Karpas-422 (cell line): ENCODE measurements at regions not wholly inside any gene's neighbourhood (a gene's known extent, or its start where the extent isn't known, plus 50 kb on each side); places are given as distances from the start of the nearest gene placed in this dataset.
"Not testable (repeated sequence)": the region's sequence is repeated elsewhere in the genome, so short reads cannot be mapped to it uniquely, and the experiment has no call there.

Source experiments
- DNase-seq: peaks from one replicate; pipeline ENCODE4 v3.0.0-alpha.2; 2015
- H2AFZ ChIP-seq: fragments of 200-600 bp; sonication (generic); 2 replicates; pipeline ENCODE4 v1.6.1; 2014; ENCODE audit warnings: antibody characterized with exemption, low read length, mixed read lengths
- H3K27ac ChIP-seq: fragments of 200-600 bp; sonication (generic); 2 replicates; pipeline ENCODE4 v1.5.1; 2014; ENCODE audit warnings: mild to moderate bottlenecking, low read length, moderate library complexity
- H3K27me3 ChIP-seq: fragments of 200-600 bp; sonication (generic); 2 replicates; pipeline ENCODE4 v1.6.1; 2014; ENCODE audit warnings: low read length, mixed read lengths
- H3K36me3 ChIP-seq: fragments of 200-600 bp; sonication (generic); 2 replicates; pipeline ENCODE4 v1.6.1; 2014; ENCODE audit warnings: low read length, mixed read lengths; ENCODE audit not compliant: insufficient read depth
- H3K4me1 ChIP-seq: fragments of 200-600 bp; sonication (generic); 2 replicates; pipeline ENCODE4 v1.6.1; 2014; ENCODE audit warnings: mild to moderate bottlenecking, low read length, mixed read lengths
- H3K4me2 ChIP-seq: fragments of 200-600 bp; sonication (generic); 2 replicates; pipeline ENCODE4 v1.6.1; 2014; ENCODE audit warnings: low read length, low read depth, mild to moderate bottlenecking; ENCODE audit not compliant: poor library complexity, severe bottlenecking
- H3K4me3 ChIP-seq: fragments of 200-600 bp; sonication (generic); 2 replicates; pipeline ENCODE4 v1.5.1; 2014; ENCODE audit warnings: mild to moderate bottlenecking, antibody characterized with exemption, low read length, mixed read lengths
- H3K79me2 ChIP-seq: fragments of 200-600 bp; sonication (generic); 2 replicates; pipeline ENCODE4 v1.6.1; 2014; ENCODE audit warnings: mild to moderate bottlenecking, low read length, mixed read lengths
- H3K9ac ChIP-seq: fragments of 200-600 bp; sonication (generic); 2 replicates; pipeline ENCODE4 v1.6.0; 2014; ENCODE audit warnings: low read length
- H3K9me2 ChIP-seq: fragments of 200-600 bp; sonication (generic), shearing (Covaris generic); replicated peaks from 2 replicates; pipeline ENCODE4 v1.6.0; 2014; ENCODE audit warnings: mild to moderate bottlenecking, low read length, moderate library complexity; ENCODE audit not compliant: insufficient read depth
- H3K9me3 ChIP-seq: fragments of 300-700, 200-600 bp; sonication (generic); 2 replicates; pipeline ENCODE4 v1.6.1; 2014; ENCODE audit warnings: low read length, mixed read lengths
- H4K20me1 ChIP-seq: fragments of 200-600 bp; sonication (generic); 2 replicates; pipeline ENCODE4 v1.6.1; 2014; ENCODE audit warnings: mild to moderate bottlenecking, antibody characterized with exemption, low read length, low read depth; ENCODE audit not compliant: insufficient read depth

GRCh38 chr7:81070956-81071355 lies 152.1 kb upstream of the SEMA3C start:
- no peaks in the 10 kb centered on the region for H4K20me1 ChIP-seq
- H3K9me3 ChIP-seq: peaks cover 13% of the 10 kb centered on the region
- H3K79me2 ChIP-seq: no peaks in the 10 kb centered on the region
- H2AFZ ChIP-seq: no peak overlapping the region
- H3K4me3 ChIP-seq: no peak overlapping the region
- H3K9ac ChIP-seq: no peak overlapping the region
- H3K9me2 ChIP-seq: no peaks in the 10 kb centered on the region
- no peak overlapping the region for H3K27ac ChIP-seq
- no peaks in the 10 kb centered on the region for H3K27me3 ChIP-seq
- H3K4me2 ChIP-seq: no peak overlapping the region
- no peaks in the 10 kb centered on the region for H3K4me1 ChIP-seq
- no peaks in the 10 kb centered on the region for H3K36me3 ChIP-seq
- DNase-seq: no peak

- Histone ChIP-seq H3K9me2 (no peaks in the 10 kb centered on the region), H3K36me3 (no peaks in the 10 kb centered on the region), H4K20me1 (no peaks in the 10 kb centered on the region), H3K27ac (no peak overlapping the region), H3K79me2 (no peaks in the 10 kb centered on the region), H3K27me3 (no peaks in the 10 kb centered on the region), H3K4me2 (no peak overlapping the region), H3K4me3 (no peak overlapping the region), H3K9ac (no peak overlapping the region), H2AFZ (no peak overlapping the region), H3K9me3 (peaks cover 6% of the 10 kb centered on the region), H3K4me1 (no peaks in the 10 kb centered on the region)
- DNase-seq: no peak
Measured at GRCh38 chr7:81066797-81067196, 147.9 kb upstream of the SEMA3C start.

- H3K4me2 ChIP-seq: no peak overlapping the region
- no peaks in the 10 kb centered on the region for H3K79me2 ChIP-seq
- H3K9ac ChIP-seq: no peak overlapping the region
- no peak for DNase-seq
- H2AFZ ChIP-seq: no peak overlapping the region
- no peak overlapping the region for H3K27ac ChIP-seq
- H4K20me1 ChIP-seq: no peaks in the 10 kb centered on the region
- no peaks in the 10 kb centered on the region for H3K36me3 ChIP-seq
- peaks cover 6% of the 10 kb centered on the region for H3K9me3 ChIP-seq
- H3K27me3 ChIP-seq: no peaks in the 10 kb centered on the region
- H3K4me1 ChIP-seq: no peaks in the 10 kb centered on the region
- H3K4me3 ChIP-seq: no peak overlapping the region
- no peaks in the 10 kb centered on the region for H3K9me2 ChIP-seq
Measured at GRCh38 chr7:81064426-81064825, 145.6 kb upstream of the SEMA3C start.

- Histone ChIP-seq H3K4me3 (no peak overlapping the region), H3K4me1 (no peaks in the 10 kb centered on the region), H3K9me3 (no peaks in the 10 kb centered on the region; the same call in none of the 2 replicates), H3K9me2 (no peaks in the 10 kb centered on the region), H3K9ac (no peak overlapping the region), H3K4me2 (no peak overlapping the region), H4K20me1 (no peaks in the 10 kb centered on the region), H3K36me3 (no peaks in the 10 kb centered on the region), H3K27me3 (no peaks in the 10 kb centered on the region), H2AFZ (no peak overlapping the region), H3K79me2 (no peaks in the 10 kb centered on the region), H3K27ac (no peak overlapping the region)
- DNase-seq: no peak
Measured at GRCh38 chr7:81062755-81063154, 143.9 kb upstream of the SEMA3C start.

- not testable (repeated sequence) for DNase-seq, H3K4me2 ChIP-seq, H2AFZ ChIP-seq, H3K27me3 ChIP-seq, H3K27ac ChIP-seq, H3K79me2 ChIP-seq, H3K9ac ChIP-seq, H3K4me1 ChIP-seq, H3K4me3 ChIP-seq, H3K36me3 ChIP-seq, H4K20me1 ChIP-seq, H3K9me2 ChIP-seq
- H3K9me3 ChIP-seq: peaks cover 13% of the 10 kb centered on the region
Measured at GRCh38 chr7:81057469-81057868, 138.6 kb upstream of the SEMA3C start.

- Histone ChIP-seq H3K9me3 (peaks cover 30% of the 10 kb centered on the region), H3K27me3 (no peaks in the 10 kb centered on the region), H3K36me3 (no peaks in the 10 kb centered on the region), H3K4me1 (no peaks in the 10 kb centered on the region), H3K9ac (no peak overlapping the region), H3K4me3 (no peak overlapping the region), H2AFZ (no peak overlapping the region), H3K9me2 (no peaks in the 10 kb centered on the region), H3K27ac (no peak overlapping the region), H3K4me2 (no peak overlapping the region), H3K79me2 (no peaks in the 10 kb centered on the region), H4K20me1 (no peaks in the 10 kb centered on the region)
- no peak for DNase-seq
Measured at GRCh38 chr7:81053623-81054022, 134.8 kb upstream of the SEMA3C start.

- Histone ChIP-seq H3K36me3 (no peaks in the 10 kb centered on the region), H3K9me3 (peaks cover 30% of the 10 kb centered on the region), H3K4me1 (no peaks in the 10 kb centered on the region), H3K79me2 (no peaks in the 10 kb centered on the region), H3K9ac (no peak overlapping the region), H4K20me1 (no peaks in the 10 kb centered on the region), H3K4me2 (no peak overlapping the region), H3K27me3 (no peaks in the 10 kb centered on the region), H3K27ac (no peak overlapping the region), H3K9me2 (no peaks in the 10 kb centered on the region), H3K4me3 (no peak overlapping the region), H2AFZ (no peak overlapping the region)
- no peak for DNase-seq
Measured at GRCh38 chr7:81051811-81052413, 133.1 kb upstream of the SEMA3C start.

- Histone ChIP-seq H3K36me3 (no peaks in the 10 kb centered on the region), H3K4me2 (no peak overlapping the region), H3K79me2 (no peaks in the 10 kb centered on the region), H3K9me3 (peaks cover 13% of the 10 kb centered on the region), H3K9ac (no peak overlapping the region), H3K27ac (no peak overlapping the region), H2AFZ (no peak overlapping the region), H4K20me1 (no peaks in the 10 kb centered on the region), H3K4me3 (no peak overlapping the region), H3K9me2 (no peaks in the 10 kb centered on the region), H3K4me1 (no peaks in the 10 kb centered on the region), H3K27me3 (no peaks in the 10 kb centered on the region)
- no peak for DNase-seq
Measured at GRCh38 chr7:81045491-81046030, 126.7 kb upstream of the SEMA3C start.
